ENCODE measurements at regions not wholly inside any gene's neighbourhood (a gene's known extent, or its start where the extent isn't known, plus 50 kb on each side); places are given as distances from the start of the nearest gene placed in this dataset.
"Not testable (repeated sequence)": the region's sequence is repeated elsewhere in the genome, so short reads cannot be mapped to it uniquely, and the experiment has no call there.

GRCh38 chr2:128601298-128602037 is 282.8 kb upstream of the HS6ST1 start:
- DNase-seq = no peak

GRCh38 chr2:128602038-128602698 is 283.5 kb upstream of the HS6ST1 start:
- DNase-seq = no peak

- DNase-seq = no peak
These were observed 284.0 kb upstream of the HS6ST1 start for GRCh38 chr2:128602699-128603101.

- DNase-seq = no peak
These were observed 284.8 kb upstream of the HS6ST1 start for GRCh38 chr2:128603411-128603924.

- no peak for DNase-seq
These were observed 285.4 kb upstream of the HS6ST1 start for GRCh38 chr2:128604045-128604444.

- not testable (repeated sequence) for DNase-seq
These were observed 285.9 kb upstream of the HS6ST1 start for GRCh38 chr2:128604581-128604980.

GRCh38 chr2:128605421-128605820 is 286.8 kb upstream of the HS6ST1 start:
- DNase-seq = no peak

GRCh38 chr2:128605931-128606330 is 287.3 kb upstream of the HS6ST1 start:
- DNase-seq = no peak

- no peak for DNase-seq
These were observed 288.2 kb upstream of the HS6ST1 start for GRCh38 chr2:128606837-128607236.

- DNase-seq = no peak
These were observed 288.8 kb upstream of the HS6ST1 start for GRCh38 chr2:128607440-128607839.

- DNase-seq = peak in 1 of 14 donors; percentile 29
These were observed 289.3 kb upstream of the HS6ST1 start for GRCh38 chr2:128607911-128608506.

- no peak for DNase-seq
These were observed 290.5 kb upstream of the HS6ST1 start for GRCh38 chr2:128608921-128609880.

GRCh38 chr2:128610496-128610895 is 291.8 kb upstream of the HS6ST1 start:
- DNase-seq = no peak

GRCh38 chr2:128611421-128612320 is 293.0 kb upstream of the HS6ST1 start:
- DNase-seq = no peak

- DNase-seq = no peak
These were observed 294.0 kb upstream of the HS6ST1 start for GRCh38 chr2:128612628-128613027.

- DNase-seq = no peak
These were observed 294.7 kb upstream of the HS6ST1 start for GRCh38 chr2:128613351-128613750.

GRCh38 chr2:128613876-128614275 is 295.2 kb upstream of the HS6ST1 start:
- no peak for DNase-seq

- not testable (repeated sequence) for DNase-seq
These were observed 296.2 kb upstream of the HS6ST1 start for GRCh38 chr2:128614907-128615306.

GRCh38 chr2:128615571-128615970 is 296.9 kb upstream of the HS6ST1 start:
- no peak for DNase-seq

- no peak for DNase-seq
These were observed 298.4 kb upstream of the HS6ST1 start for GRCh38 chr2:128617029-128617590.

GRCh38 chr2:128617661-128618060 is 299.0 kb upstream of the HS6ST1 start:
- DNase-seq = no peak

Measured in C1 segment of cervical spinal cord (tissue), 14 donors.